SK-N-SH treated with all-trans-retinoic acid at 6 μM for 48 hours (cell line): ENCODE measurements at regions not wholly inside any gene's neighbourhood (a gene's known extent, or its start where the extent isn't known, plus 50 kb on each side); places are given as distances from the start of the nearest gene placed in this dataset.

Source experiments
- ARNTL ChIP-seq: fragments of 450-650 bp; formaldehyde crosslinking; IDR thresholded peaks from 2 replicates; pipeline ENCODE4 v1.5.0; 2020; ENCODE audit warnings: low read depth, mild to moderate bottlenecking, moderate library complexity, borderline replicate concordance
- CSDC2 ChIP-seq: fragments of 250-450 bp; sonication (Bioruptor Pico); IDR thresholded peaks from 2 replicates; pipeline ENCODE4 v1.5.0; 2020; ENCODE audit warnings: mild to moderate bottlenecking, moderate library complexity
- SNAI2 ChIP-seq: fragments of 250-450 bp; sonication (Bioruptor Pico); IDR thresholded peaks from 2 replicates; pipeline ENCODE4 v1.5.0; 2020; ENCODE audit warnings: mild to moderate bottlenecking, moderate library complexity

- no peak for TF ChIP-seq CSDC2 (CRISPR knock-in tag)
- TF ChIP-seq ARNTL (CRISPR knock-in tag) = no peak
- TF ChIP-seq SNAI2 (CRISPR knock-in tag) = no peak
These were observed 234.3 kb upstream of the TMEM229A start for GRCh38 chr7:124267154-124267553.
